DMS79 treated with DMSO at 0.1 percent for 48 hours (cell line): ENCODE measurements at regions not wholly inside any gene's neighbourhood (a gene's known extent, or its start where the extent isn't known, plus 50 kb on each side); places are given as distances from the start of the nearest gene placed in this dataset.
A peak's percentile ranks its signal among the peaks of the same experiment; 100 is the strongest.

Experiments
- DNase-seq: peaks from one replicate; lab custom pipeline; 2025; lab: John Stamatoyannopoulos, UW

DNA sequence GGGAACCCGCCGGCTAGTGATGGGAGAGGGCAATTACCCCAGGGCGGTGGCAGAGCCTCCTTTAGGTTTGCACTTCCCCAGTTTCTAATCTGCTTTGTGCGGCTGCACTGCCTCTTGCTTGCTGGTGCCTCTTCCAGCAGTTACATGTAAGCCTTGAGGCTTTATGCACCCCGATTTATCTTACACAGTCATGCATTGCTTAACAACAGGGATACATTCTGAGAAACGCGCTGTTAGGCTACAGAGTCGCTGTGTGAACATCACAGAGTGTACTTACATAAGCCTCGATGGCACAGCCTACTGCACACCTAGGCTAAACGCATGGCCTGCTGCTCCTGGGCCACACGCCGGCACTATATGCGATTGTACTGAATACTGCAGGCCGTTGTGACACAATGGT is 155.6 kb upstream of the MKI67 start:
- no peak for DNase-seq

DNA sequence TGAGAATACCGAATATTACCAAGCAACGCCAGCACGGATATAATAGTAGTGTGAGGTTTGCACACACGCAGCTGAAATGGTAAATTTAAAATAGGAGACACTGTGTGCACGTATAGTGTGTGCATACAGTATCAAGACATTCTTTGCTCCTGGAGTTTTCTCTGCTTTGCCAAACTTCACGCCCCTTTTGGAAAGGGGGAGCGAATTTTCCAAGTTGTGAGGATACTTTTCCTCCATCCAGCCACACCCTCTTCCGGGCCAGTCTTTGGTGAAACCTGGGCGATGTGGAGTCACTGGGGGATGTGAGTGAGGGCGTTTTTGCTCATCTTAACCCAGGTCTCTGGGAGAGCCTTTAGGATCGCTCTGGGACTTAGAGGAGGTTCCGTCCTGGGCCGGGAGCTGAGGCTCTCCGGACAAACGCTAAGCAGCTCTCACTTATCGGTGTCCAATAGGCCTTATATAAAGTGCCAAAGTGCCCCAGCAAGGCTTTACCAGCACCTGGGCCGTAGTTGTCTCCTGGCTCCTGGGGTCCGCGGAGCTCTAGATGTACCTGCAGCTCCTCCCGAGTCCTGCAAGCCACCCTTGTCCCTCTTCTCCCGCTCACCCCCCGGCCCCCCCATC is 160.0 kb upstream of the MKI67 start:
- DNase-seq: no peak

DNA sequence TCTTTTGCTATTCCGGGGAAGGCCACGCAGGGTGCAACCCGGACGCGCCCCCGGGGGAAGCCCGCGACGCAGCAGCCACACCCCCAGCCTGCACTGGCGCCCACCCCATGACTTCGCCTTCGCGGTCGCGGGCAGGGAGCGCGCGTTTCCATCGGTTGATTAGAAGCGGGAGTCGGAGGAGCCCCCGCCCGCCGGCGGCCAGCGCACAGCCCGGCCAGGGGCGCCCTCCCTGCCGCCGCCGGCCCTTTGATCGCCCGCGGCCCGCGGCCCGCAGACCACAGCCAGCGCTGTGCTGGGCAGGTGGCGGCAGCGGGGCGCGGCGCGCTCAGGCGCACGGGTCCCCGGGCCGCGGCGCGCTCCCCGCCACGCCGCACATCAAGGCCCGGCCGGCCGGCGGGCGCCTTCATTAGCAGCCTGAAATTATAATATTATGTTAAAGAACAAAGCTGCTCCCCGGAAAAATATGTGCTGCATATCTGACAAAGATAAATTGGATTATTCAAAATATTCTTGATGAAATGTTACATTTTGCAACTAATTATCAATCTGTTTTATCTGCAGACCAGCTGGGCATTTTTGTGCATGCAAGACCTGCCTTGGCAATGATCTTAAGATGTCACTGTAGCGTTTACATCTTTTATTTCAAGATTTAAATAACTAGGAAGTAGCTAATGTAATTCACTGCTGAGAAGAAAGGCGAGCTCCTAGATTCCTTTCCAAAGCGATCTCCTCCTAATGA is 160.7 kb upstream of the MKI67 start:
- DNase-seq: peak; percentile 26

DNA sequence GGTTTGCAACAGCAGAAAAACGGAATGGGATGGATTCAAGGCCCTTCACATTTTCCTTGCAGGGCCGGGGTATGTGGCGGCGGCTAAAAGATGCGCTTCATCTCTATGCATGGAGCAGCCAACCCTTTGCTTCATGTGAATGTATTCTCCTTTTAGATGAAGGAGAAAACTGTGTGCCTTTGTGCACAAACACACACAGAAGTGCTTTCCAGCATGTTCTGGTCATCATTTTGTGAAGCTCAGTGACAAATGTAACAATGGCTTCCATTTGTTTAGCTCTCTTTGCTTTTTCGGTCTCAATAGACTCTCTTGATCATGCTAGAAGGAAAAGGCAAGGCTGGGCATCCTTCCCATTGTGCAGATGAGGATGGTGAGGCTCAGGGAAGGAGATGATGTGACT is 161.7 kb upstream of the MKI67 start:
- no peak for DNase-seq

DNA sequence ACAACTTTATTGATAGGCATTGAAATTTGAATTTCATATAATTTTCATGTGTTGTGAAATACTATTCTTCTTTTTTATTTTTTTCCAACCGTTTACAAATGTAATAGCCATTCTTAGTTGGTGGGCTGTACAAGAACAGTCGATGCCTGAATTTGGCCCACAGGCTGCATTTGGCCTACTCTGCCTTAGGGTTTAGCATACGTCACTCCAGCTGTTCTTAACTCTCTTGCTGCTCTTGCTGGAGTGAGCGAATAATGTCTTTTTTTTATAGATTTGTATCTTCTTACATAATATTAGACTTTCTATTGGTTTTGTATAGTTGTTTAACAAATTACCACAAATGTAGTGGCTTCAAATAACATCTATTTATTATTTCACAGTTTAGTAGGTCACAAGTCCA is 163.4 kb upstream of the MKI67 start:
- DNase-seq: no peak

DNA sequence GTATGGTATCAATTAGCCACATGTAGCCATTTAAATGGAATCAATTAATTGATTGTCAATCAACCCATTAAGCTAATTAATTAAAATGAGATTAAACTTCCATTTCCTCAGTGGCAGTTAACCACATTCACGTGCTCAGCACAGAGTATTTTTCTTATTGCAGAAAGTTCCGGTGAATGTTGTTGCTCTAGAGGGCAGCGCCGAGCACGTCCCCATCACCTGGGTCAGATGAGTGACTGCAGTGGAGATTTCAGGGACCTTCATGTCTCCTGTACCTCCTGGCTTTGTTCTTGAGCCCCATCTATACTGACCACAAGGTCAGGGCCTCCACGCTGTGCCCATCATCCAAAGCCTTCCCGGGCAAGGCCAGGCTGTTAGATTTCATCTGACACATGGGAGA is 168.8 kb upstream of the MKI67 start:
- no peak for DNase-seq

DNA sequence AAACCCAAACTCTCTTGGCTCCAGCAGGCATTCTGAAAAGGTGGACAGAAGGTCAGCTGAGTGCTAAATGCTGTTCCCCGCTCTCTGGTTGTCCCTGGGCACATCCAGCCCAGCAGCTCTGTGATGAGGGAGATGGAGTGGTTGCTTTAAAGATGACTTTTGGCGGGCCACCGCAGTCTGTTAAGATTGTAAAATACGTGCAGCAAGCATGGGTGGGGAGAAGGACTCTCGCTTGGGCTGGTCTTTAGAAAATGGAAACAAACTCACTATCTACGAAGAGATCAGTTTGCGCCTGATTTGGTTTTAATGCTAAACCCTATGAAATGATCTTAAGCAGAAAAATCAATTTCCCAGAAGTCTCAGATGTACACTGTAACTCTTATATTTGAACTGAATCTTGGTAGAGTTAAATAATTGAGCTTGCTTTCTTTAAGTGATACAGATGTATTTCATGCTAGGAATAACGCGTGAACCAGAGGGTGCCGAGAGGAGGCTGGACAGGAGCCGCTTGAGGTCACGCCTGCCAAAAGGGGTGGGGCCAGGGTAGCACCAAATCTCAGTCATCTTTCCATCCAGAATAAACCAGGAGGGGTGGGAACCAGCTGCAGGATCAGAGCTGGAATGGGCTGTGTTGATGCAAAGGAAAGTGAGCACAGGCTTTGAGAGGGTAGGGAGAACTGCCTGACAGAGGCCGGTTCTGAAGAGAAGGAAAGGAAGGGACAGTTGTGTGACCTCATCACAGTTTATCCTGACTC is 170.2 kb upstream of the MKI67 start:
- DNase-seq: no peak

DNA sequence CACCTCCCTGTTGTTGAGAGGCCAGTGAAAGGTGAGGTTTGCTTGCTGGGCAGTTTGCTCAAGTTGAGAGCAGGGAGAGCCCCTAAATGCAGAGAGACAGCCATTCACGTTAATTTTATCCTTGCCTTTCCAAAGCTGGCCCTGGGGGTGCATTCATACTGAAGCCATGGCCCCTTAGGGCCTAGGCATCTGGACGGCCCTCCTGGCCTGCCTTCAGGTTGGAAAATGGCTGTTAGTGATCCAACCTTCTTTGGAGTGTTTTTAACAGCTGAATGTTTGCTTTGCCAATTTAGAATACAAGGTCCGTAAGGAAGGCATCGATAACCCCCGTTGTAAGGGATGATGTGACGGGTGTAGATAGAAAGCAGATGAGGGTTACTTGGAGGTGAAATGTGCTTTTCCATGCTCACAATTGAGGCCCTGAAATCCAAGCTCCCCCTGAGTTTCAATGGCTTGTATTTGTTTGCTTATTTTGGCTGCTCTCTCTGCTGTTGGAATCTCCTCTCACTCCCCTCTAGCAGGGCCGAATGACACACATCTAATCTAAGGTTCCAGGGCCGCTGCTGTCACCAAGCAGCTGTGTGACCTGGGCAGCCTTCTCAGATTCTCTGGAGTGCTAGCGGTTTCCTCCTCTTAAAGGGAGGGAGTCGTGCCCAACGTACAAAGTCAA is 171.6 kb upstream of the MKI67 start:
- DNase-seq: no peak

DNA sequence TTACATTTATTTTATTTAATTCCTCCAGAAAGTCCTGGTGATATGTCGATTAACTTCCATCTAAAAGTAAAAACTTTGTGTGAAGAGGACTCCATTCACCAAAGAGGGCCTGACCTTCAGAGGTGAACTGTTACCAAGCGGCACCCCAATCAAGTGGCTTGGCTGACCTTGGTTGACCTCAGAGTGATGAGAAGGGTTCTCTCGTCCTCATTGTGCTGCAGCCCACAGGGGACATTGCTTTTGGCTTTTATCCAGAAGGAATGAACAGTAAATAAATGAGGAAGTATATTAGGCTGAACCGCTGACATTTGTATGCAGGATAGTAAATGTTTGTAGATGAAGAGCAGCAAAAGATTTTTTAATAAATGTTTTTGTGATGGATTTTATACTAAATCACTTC is 172.4 kb upstream of the MKI67 start:
- no peak for DNase-seq

DNA sequence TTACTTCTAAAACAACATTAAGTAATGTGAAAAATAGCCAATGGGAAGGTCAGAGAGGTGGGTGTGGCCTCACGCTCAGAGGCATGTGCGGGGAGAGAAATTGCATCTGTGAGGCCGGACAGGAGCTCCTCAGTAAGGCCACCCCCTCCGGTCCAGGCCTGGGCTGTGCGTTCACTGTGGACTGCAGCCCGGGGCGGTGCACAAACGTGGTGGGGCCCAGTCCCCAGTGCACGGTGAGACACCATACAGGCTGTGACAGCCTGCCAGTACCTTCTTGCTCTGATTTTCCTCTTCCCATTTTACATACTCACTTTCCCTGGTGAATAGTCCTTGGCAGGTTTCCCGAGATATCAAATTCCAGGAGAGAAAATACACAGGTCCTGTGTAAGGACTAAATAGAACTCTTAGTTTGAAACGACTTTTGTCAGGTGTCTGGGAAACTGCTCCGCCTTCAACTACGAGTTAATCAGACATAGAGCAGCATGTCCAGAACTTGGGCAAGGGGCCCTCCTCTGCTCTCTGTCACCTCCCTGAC is 174.1 kb upstream of the MKI67 start:
- no peak for DNase-seq

DNA sequence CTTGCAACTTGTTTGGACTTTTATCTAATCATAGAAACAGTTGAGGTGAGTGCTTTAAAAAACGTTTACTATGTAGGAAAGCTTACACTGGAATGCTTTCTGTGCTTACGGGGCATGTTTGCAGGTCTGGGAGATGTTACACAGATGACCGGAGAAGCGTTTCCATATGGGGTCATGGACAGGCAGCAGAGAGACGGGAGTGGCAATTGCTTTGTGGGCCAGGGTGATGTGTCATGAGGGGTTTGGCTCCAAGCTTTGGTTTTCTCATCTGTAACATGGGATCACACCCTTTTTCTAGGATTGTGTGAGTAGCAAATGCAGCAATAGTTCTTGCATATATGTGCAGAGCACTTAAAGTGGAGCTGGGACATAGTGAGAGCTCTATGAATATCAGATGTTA is 174.8 kb upstream of the MKI67 start:
- DNase-seq: no peak

DNA sequence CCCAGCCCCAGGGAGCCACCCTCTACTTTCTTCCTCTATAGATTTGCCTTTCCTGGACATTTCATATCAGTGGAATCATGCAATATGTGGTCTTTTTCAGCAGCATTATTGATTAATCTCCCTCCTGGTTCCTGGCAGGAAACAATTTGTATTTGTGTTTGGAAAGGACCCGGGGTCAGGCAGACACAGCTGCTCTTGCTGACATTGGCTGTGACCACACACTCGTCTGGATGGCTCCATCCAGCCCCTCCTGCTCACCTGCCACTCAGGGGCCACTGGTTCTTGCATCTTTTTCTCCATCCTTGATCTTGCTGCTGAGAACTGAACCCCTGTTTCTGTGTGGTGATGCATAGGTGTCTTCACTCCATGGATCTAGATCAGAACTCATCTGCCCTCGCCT is 176.6 kb upstream of the MKI67 start:
- DNase-seq: no peak

DNA sequence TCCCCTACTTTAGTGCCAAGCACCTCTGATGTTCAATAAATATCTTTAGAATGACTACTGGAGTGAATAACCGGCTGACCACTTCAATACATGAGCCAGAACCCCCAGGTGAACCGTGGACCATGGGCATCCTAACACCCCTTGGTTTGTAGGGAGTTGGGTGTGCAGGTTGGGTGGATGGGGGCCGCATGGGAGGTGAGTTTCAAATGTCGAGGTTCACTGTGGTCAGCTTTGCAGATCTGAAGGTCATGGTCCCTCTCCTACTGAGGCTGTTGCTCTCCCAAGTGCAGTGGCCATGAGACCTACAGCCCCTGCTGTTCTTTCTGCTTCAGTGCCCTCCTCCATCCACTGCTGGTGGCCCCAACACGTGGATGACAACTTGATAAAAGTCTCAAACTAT is 178.0 kb upstream of the MKI67 start:
- no peak for DNase-seq

DNA sequence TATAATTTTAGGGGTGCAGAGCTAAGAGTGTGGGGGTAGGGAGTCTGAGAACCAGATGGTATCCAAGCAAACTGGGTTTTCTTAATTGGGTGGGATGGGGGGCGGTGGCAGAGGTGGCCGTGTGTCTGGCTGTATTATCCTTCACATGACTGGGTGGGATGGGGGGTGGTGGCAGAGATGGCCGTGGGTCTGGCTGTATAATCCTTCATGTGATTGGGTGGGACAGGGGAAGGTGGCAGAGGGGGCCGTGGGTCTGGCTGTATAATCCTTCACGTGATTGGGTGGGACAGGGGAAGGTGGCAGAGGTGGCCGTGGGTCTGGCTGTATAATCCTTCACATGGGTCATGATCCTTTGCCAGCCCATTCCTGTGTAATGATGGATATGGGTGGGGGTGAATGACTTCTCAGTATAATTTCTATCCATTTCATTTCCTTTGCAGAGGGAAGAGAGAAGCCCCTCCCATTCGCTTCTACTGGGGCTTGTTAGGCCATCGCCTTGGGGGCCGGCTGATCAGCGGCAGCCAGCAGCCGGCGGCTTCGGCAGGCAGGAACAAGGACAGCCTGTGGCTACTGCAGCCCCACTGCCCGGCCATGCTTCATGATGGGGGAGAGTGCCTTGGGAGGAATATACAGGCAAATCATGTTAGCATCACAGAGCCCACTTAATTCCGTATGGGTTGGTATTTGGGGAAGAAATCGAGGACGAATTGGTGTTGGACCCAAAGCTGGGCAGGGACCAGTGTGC is 179.6 kb upstream of the MKI67 start:
- DNase-seq: no peak

DNA sequence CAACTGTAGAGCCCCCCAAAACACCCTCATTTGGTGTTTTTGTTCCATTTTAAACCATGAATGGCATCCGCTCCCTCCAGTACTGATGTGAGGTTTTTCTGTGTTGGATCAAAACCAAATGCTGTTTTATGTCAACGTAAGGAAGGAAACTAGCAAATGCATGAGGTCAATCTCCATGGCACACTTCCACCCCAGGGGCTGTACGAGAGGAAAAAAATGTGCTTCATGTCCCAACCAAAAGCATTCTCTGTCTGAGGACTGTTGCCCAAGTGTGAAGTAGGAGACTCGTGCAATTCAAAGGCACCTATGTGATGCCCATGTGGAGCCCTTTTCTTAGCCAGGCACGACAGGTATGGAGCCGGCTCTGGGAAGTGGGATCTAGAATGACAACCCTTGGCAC is 180.3 kb upstream of the MKI67 start:
- no peak for DNase-seq

DNA sequence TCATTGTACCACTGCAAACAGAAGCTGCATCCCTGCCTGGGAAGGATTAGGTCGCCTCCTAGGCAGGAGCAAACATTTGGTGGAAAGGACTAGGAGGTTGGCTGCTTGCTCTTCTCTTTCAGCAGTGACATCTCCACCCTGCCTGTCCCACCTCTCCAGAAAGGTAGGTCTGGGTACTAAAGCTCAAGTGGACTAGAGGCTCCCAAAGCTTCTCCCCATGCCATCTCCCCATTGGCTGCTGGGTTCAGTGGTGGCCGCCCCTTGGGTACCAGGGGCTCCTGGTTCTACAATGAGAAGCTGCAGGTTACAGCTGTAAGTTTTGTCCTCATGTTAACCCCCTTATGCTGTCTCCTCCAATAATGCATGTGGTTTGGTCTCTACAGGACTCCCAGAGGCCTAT is 180.7 kb upstream of the MKI67 start:
- DNase-seq: no peak

DNA sequence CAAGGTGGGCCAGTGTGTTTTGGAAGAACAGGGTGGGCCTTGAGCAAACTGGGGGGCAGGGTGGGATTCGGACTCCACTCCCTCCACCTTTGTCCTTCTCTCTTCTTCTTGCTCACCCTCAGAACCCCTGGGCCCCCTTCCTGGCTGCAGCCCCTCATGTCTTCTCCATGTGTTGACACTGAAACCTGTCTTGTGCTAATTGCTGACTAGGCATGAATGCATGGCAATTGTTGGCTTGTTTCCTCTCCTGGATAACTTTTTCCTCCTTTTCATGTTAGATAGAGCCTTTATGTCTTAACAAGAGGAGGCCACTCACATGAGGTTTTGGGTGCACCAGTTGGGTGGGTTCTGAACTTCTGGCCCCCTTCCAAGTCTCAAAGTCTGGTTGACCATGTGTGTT is 181.6 kb upstream of the MKI67 start:
- no peak for DNase-seq

DNA sequence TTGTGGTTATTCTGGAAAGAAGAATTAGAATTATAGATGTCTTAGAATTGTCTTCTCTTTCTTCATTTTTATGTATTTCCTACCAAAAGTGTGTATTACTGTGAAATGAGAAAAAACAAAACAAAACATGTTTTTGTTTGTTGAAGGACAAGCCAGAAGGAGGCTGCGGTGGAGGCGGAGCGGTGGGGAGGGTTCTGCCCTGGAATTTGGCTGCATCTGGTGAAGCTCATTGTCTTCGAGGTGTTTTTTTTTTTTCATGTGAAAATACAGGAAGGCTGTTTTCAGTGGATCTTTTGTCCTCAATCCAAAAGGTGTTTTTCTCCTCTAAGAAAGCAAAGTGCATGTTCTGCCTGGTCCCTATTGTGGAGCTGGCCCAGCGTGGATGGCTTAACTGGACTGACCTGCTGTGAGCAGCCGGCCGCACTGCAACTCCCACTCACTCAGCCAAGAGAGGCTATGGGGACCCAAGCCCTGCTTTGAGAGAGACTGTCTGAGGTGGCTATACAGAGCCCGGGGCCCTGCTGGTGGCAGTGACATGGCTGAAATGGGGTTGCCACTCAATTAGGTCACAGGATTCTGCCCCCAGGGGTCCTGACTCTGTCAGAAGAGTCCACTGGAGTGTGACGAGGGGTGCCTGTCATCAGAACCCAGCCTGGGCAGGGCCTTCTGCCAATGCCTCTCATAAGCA is 184.9 kb upstream of the MKI67 start:
- no peak for DNase-seq

DNA sequence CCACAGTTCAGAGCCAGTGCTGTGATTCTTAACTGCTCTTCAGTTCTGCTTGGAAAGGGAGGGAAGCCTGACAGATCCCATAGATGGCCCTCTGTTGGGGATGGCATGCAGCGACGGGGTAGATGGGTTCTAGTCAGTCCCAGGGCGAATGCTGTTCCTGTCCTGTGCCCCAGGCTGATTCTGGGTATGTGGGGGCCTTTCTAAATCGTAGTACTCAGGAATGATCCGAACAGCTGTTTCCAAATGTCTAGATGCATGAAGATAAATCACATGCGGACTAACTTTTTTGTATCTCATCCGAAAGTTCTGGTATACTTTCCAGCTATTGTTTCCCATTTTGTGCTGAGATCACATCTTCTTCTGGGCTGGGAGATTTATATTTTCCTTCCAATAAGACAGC is 186.0 kb upstream of the MKI67 start:
- no peak for DNase-seq

DNA sequence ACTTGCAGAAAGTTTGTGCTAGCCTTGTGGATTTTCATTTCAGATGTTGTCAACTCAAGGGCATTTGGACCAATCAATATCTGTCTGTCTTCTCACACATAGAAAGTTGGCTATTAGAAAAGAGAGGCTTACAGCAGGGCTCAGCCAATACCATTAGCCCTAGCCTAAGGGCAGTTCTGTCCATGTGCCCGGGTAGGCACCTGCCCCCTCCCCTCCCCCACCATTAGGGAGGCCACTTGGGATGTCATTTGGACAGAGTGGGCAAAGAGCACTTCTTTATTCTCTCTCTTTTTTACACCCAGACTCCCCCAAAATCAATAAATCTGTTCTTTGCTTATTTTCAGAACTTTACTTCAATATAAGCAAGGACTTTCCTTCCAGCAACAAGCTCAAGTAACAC is 188.5 kb upstream of the MKI67 start:
- DNase-seq: no peak

DNA sequence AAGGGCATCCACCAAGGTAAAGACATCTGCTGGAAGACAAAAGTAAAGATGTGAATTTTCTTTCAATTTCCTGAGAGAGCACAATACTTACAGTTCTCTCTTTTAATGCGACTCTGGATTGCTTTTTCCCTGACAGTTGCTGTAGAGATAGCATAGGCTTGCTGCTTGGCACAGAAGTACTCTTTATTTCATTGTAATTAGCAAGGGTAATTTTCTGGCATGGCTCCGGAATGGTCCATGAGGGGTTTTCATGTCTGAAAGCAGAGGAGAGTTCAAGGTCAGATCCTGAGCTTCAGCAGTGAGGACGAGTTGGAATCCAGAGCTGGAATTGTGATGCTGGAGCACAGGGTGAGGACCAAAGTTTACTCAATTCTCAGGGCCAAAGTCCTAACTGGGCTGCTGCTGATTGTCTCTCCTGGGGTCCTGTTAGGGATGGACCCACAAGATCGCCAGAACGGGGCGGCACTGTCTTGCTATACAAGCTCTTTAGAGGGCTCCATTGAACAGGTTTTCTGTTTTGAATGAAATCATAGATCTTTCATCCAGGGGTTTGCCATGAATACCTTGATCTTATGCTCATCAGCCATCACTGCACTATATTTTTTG is 190.0 kb upstream of the MKI67 start:
- DNase-seq: no peak
